Tibial artery (tissue), 4 donors: ENCODE measurements at regions not wholly inside any gene's neighbourhood (a gene's known extent, or its start where the extent isn't known, plus 50 kb on each side); places are given as distances from the start of the nearest gene placed in this dataset.

Source experiments
- DNase-seq, 2 donors: peaks; one replicate each; pipeline ENCODE4 v3.0.0-alpha.2; 2019
- H3K27ac ChIP-seq, 2 donors: fragments of 200-600 bp; sonication (generic) in 1 of 2; 1 replicate in 1 of 2; 2 replicates in 1 of 2; pipeline ENCODE4 v1.5.1; 2018 to 2019; ENCODE audit warnings: mild to moderate bottlenecking in 1 of 2
- H3K27me3 ChIP-seq, 2 donors: fragments of 200-600 bp; sonication (generic) in 1 of 2; one replicate each; pipeline versions ENCODE4 v1.5.1 to v1.6.0; 2016 to 2019
- H3K36me3 ChIP-seq, 3 donors: fragments of 200-600 bp; sonication (generic) in 2 of 3; one replicate each; pipeline ENCODE4 v1.5.1; 2016 to 2019; ENCODE audit warnings: mild to moderate bottlenecking in 2 of 3
- H3K4me1 ChIP-seq, 4 donors: fragments of 200-600 bp; sonication (generic) in 2 of 4; 1 replicate in 3 of 4; 2 replicates in 1 of 4; pipeline ENCODE4 v1.5.1; 2016 to 2019
- H3K4me3 ChIP-seq, 2 donors: fragments of 200-600 bp; sonication (generic) in 1 of 2; 1 replicate in 1 of 2; 2 replicates in 1 of 2; pipeline ENCODE4 v1.5.1; 2018 to 2019; ENCODE audit warnings: mild to moderate bottlenecking in 2 of 2
- H3K9me3 ChIP-seq, 3 donors: fragments of 200-600 bp; sonication (generic) in 1 of 3; one replicate each; pipeline ENCODE4 v1.5.1; 2016 to 2019
- intact Hi-C: fragments of 100-400 bp; cut with DNase I; formaldehyde crosslinking; loops from one replicate; pipeline ENCODE4 v1.15.0; 2023; ENCODE audit warnings: low total_unique reads
- TF ChIP-seq, protein P1 (sequence below), 2 experiments: fragments of 200-600 bp in 1 of 2; fragments of 450-650 bp in 1 of 2; IDR thresholded peaks; one replicate each; pipeline ENCODE4 v1.5.1; 2017 to 2019; ENCODE audit warnings: antibody characterized with exemption in 2 of 2, mild to moderate bottlenecking in 1 of 2, moderate library complexity in 1 of 2

- DNase-seq: no peak
- intact Hi-C loops: loop anchor here (10.0 kb wide), 1 partner anchor 157 kb away; the partner anchor contains the start of gene CITED2
- Histone ChIP-seq H3K9me3 (no peaks in the 10 kb centered on the region), H3K27ac (no peak overlapping the region), H3K4me1 (peaks cover 6 to 25% (median 15%) of the 10 kb centered on the region in 4 donors), H3K36me3 (no peaks in the 10 kb centered on the region), H3K27me3 (no peaks in the 10 kb centered on the region), H3K4me3 (no peak overlapping the region)
- TF ChIP-seq, protein P1, sequence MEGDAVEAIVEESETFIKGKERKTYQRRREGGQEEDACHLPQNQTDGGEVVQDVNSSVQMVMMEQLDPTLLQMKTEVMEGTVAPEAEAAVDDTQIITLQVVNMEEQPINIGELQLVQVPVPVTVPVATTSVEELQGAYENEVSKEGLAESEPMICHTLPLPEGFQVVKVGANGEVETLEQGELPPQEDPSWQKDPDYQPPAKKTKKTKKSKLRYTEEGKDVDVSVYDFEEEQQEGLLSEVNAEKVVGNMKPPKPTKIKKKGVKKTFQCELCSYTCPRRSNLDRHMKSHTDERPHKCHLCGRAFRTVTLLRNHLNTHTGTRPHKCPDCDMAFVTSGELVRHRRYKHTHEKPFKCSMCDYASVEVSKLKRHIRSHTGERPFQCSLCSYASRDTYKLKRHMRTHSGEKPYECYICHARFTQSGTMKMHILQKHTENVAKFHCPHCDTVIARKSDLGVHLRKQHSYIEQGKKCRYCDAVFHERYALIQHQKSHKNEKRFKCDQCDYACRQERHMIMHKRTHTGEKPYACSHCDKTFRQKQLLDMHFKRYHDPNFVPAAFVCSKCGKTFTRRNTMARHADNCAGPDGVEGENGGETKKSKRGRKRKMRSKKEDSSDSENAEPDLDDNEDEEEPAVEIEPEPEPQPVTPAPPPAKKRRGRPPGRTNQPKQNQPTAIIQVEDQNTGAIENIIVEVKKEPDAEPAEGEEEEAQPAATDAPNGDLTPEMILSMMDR (IDR thresholded peaks at IDR 0.05): no peak
Measured at GRCh38 chr6:139531148-139532115, 157.0 kb upstream of the CITED2 start.

DNA sequence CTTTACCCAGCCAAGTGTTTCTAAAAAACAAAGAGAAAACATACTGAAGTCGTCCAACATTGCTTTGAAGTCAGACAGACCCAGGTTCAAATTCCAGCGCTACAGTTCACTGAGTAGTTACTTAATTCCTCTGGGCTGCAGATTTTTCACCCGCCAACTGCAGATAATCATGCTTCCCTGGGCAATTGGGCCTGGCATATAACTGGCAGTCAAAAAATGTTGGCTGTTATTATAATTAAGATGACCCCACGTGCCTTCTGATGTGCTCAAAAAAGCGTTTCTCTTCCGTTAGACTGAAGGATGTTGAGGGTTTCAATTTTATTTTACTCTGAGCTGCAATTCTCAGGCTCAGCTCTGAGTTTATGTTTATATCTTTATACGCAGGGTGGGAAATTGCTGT, 156.1 kb upstream of the CITED2 start:
- no peak for DNase-seq

DNA sequence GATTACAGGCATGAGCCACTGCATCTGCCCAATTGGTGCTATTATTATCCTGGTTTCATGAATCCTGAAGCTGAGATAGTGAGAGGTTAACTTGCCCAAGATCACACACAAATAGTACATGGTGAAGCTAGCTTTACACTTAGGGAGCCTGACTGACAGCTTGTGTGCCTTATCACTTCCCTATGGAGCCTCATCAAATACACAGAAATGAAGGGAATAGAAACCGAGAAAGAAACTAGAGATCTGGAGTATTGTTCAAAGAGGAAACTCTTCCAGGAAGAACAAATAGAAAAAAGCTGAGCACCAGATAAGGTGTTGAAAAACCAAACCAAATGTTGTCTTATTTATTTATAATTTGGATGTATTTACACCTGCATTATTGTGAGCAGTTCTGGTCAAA, 155.0 kb upstream of the CITED2 start:
- no peak for DNase-seq
- TF ChIP-seq, protein P1 (IDR thresholded peaks at IDR 0.05): no peak
- no peak overlapping the region for H3K27ac ChIP-seq
- no peaks in the 10 kb centered on the region for H3K27me3 ChIP-seq
- H3K9me3 ChIP-seq: no peaks in the 10 kb centered on the region
- no peak overlapping the region for H3K4me3 ChIP-seq
- intact Hi-C loops: no loop called here
- H3K4me1 ChIP-seq: peaks cover 6 to 19% (median 12%) of the 10 kb centered on the region in 4 donors
- no peaks in the 10 kb centered on the region for H3K36me3 ChIP-seq

More for the DNA sequence above, 156.1 kb upstream of the CITED2 start:
- H3K36me3 ChIP-seq: no peaks in the 10 kb centered on the region
- no peak overlapping the region for H3K27ac ChIP-seq
- no peak overlapping the region for H3K4me3 ChIP-seq
- TF ChIP-seq, protein P1 (IDR thresholded peaks at IDR 0.05): no peak
- no peaks in the 10 kb centered on the region for H3K27me3 ChIP-seq
- no peaks in the 10 kb centered on the region for H3K9me3 ChIP-seq
- intact Hi-C loops: loop anchor here (10.0 kb wide), 1 partner anchor 156 kb away; the partner anchor contains the start of gene CITED2
- peaks cover 6 to 25% (median 15%) of the 10 kb centered on the region in 4 donors for H3K4me1 ChIP-seq

GRCh38 chr6:139528471-139528870, 154.0 kb upstream of the CITED2 start:
- Histone ChIP-seq H3K4me3 (no peak overlapping the region), H3K36me3 (no peaks in the 10 kb centered on the region), H3K9me3 (no peaks in the 10 kb centered on the region), H3K27ac (no peak overlapping the region), H3K27me3 (no peaks in the 10 kb centered on the region), H3K4me1 (peaks cover 0 to 9% (median 5%) of the 10 kb centered on the region in 4 donors)
- TF ChIP-seq, protein P1 (IDR thresholded peaks at IDR 0.05): no peak
- intact Hi-C loops: no loop called here
- no peak for DNase-seq

DNA sequence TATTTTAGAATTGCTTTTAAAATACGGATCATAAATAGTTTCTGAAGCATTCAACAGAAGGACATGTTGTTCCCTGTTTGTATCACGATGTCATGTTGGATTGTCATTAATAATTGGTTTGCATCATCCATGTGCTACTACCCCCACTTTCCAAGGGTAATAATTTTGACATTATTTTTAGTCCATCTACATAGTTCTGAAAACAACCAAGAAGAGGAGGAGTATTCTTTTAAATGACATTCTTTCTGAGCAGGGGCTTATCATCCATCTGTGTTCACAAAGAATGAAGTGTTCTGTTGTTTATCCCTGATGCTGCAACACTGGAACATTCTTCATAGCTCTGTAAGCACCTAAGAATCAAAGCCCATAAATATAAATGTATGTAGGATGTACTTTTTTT, 151.0 kb upstream of the CITED2 start:
- Histone ChIP-seq H3K27me3 (no peaks in the 10 kb centered on the region), H3K9me3 (no peaks in the 10 kb centered on the region), H3K27ac (no peak overlapping the region), H3K4me3 (no peak overlapping the region), H3K36me3 (no peaks in the 10 kb centered on the region), H3K4me1 (no peaks in the 10 kb centered on the region)
- intact Hi-C loops: no loop called here
- no peak for DNase-seq
- TF ChIP-seq, protein P1 (IDR thresholded peaks at IDR 0.05): no peak
